Nephron progenitor cell (in vitro differentiated cells): ENCODE measurements at regions not wholly inside any gene's neighbourhood (a gene's known extent, or its start where the extent isn't known, plus 50 kb on each side); places are given as distances from the start of the nearest gene placed in this dataset.

Source experiments
- DNase-seq: peaks from one replicate; pipeline ENCODE4 v3.0.0; 2021
- H3K27ac Mint-ChIP-seq: 2 replicates; pipeline ENCODE4 v1.8.0; 2021; ENCODE audit warnings: mild to moderate bottlenecking, moderate library complexity, mixed read lengths
- H3K27me3 Mint-ChIP-seq: 2 replicates; pipeline ENCODE4 v1.8.0; 2021; ENCODE audit warnings: mild to moderate bottlenecking, low read depth, mixed read lengths; ENCODE audit not compliant: poor library complexity
- H3K36me3 Mint-ChIP-seq: 2 replicates; pipeline ENCODE4 v1.8.0; 2021; ENCODE audit warnings: low read depth, mixed read lengths
- H3K4me1 Mint-ChIP-seq: 2 replicates; pipeline ENCODE4 v1.8.0; 2021; ENCODE audit warnings: mixed read lengths
- H3K4me3 Mint-ChIP-seq: 2 replicates; pipeline ENCODE4 v1.8.0; 2021; ENCODE audit warnings: mild to moderate bottlenecking, moderate library complexity, mixed read lengths
- H3K9me3 Mint-ChIP-seq: 2 replicates; pipeline ENCODE4 v1.8.0; 2021; ENCODE audit warnings: mild to moderate bottlenecking, moderate library complexity, mixed read lengths
- CTCF ChIP-seq: fragments of 200-600 bp; sonication (generic); IDR thresholded peaks from 2 replicates; pipeline ENCODE4 v1.5.0; 2021; ENCODE audit warnings: antibody characterized with exemption

GRCh38 chr14:81676395-81676794 is 142.7 kb upstream of the SEL1L start:
- H3K9me3 Mint-ChIP-seq: peaks cover 13% of the 10 kb centered on the region
- no peaks in the 10 kb centered on the region for H3K27me3 Mint-ChIP-seq
- peaks cover 43% of the 10 kb centered on the region for H3K4me1 Mint-ChIP-seq
- no peak for DNase-seq
- H3K36me3 Mint-ChIP-seq: peaks cover 6% of the 10 kb centered on the region
- no peak for TF ChIP-seq CTCF
- no peak overlapping the region for H3K4me3 Mint-ChIP-seq
- no peak overlapping the region for H3K27ac Mint-ChIP-seq

GRCh38 chr14:81676879-81677278 is 143.2 kb upstream of the SEL1L start:
- Mint-ChIP-seq H3K9me3 (peaks cover 13% of the 10 kb centered on the region), H3K27me3 (no peaks in the 10 kb centered on the region), H3K36me3 (peaks cover 6% of the 10 kb centered on the region), H3K4me1 (peaks cover 48% of the 10 kb centered on the region), H3K4me3 (no peak overlapping the region), H3K27ac (no peak overlapping the region)
- TF ChIP-seq CTCF: no peak
- no peak for DNase-seq

- no peak for TF ChIP-seq CTCF
- H3K36me3 Mint-ChIP-seq: peaks cover 6% of the 10 kb centered on the region
- no peak for DNase-seq
- no peak overlapping the region for H3K27ac Mint-ChIP-seq
- H3K4me1 Mint-ChIP-seq: peaks cover 56% of the 10 kb centered on the region
- no peaks in the 10 kb centered on the region for H3K27me3 Mint-ChIP-seq
- H3K4me3 Mint-ChIP-seq: no peak overlapping the region
- peaks cover 13% of the 10 kb centered on the region for H3K9me3 Mint-ChIP-seq
These were observed 144.1 kb upstream of the SEL1L start for GRCh38 chr14:81677736-81678135.

GRCh38 chr14:81679226-81679625 is 145.6 kb upstream of the SEL1L start:
- TF ChIP-seq CTCF: no peak
- peaks cover 48% of the 10 kb centered on the region for H3K4me1 Mint-ChIP-seq
- peaks cover 6% of the 10 kb centered on the region for H3K36me3 Mint-ChIP-seq
- no peaks in the 10 kb centered on the region for H3K27me3 Mint-ChIP-seq
- no peak for DNase-seq
- H3K9me3 Mint-ChIP-seq: peaks cover 13% of the 10 kb centered on the region
- no peak overlapping the region for H3K4me3 Mint-ChIP-seq
- H3K27ac Mint-ChIP-seq: no peak overlapping the region

- H3K27ac Mint-ChIP-seq: peak overlapping the region; percentile 65
- DNase-seq: no peak
- H3K9me3 Mint-ChIP-seq: peaks cover 15% of the 10 kb centered on the region
- TF ChIP-seq CTCF: no peak
- peak overlapping the region; percentile 26 for H3K4me3 Mint-ChIP-seq
- H3K27me3 Mint-ChIP-seq: no peaks in the 10 kb centered on the region
- H3K4me1 Mint-ChIP-seq: peaks cover 36% of the 10 kb centered on the region
- peaks cover 6% of the 10 kb centered on the region for H3K36me3 Mint-ChIP-seq
These were observed 147.9 kb upstream of the SEL1L start for GRCh38 chr14:81681541-81681940.

GRCh38 chr14:81682134-81682533 is 148.5 kb upstream of the SEL1L start:
- TF ChIP-seq CTCF: no peak
- peaks cover 6% of the 10 kb centered on the region for H3K36me3 Mint-ChIP-seq
- peak overlapping the region; percentile 65 for H3K27ac Mint-ChIP-seq
- peaks cover 14% of the 10 kb centered on the region for H3K9me3 Mint-ChIP-seq
- no peak for DNase-seq
- H3K4me1 Mint-ChIP-seq: peaks cover 36% of the 10 kb centered on the region
- peak overlapping the region; percentile 26 for H3K4me3 Mint-ChIP-seq
- H3K27me3 Mint-ChIP-seq: no peaks in the 10 kb centered on the region
